ENCODE measurements at regions not wholly inside any gene's neighbourhood (a gene's known extent, or its start where the extent isn't known, plus 50 kb on each side); places are given as distances from the start of the nearest gene placed in this dataset.

DNA sequence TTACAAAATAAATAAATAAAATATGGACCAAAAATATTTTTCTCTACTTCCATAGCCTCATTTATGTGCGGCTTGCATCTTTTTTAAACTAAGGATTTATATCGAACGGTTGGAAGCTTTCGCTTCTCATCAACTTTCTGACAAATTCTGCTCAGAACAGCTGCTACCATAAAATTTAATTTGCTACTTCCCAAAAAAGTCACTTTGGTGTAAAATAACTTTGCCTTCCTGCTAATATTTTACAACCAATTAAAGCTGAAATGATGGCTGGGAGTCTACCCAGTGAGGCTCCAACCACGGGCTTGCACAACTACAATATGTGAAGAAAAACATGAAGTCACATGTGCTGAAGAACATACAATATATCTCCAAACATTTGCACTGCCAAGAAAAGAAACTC is 253.1 kb upstream of the NEBL start:
- intact Hi-C loops (cut with DNase I), result no loop called here
- Histone ChIP-seq H3K27ac (ENCODE audit: low read depth in 1 of 2, low read length in 2 of 2) (no peak overlapping the region), H3K9me3 (ENCODE audit: control insufficient read depth, low read length) (no peaks in the 10 kb centered on the region), H3K27me3 (ENCODE audit: control insufficient read depth in 1 of 2, insufficient read depth in 2 of 2, low read length in 1 of 2) (no peaks in the 10 kb centered on the region), H3K4me1 (ENCODE audit: control insufficient read depth in 1 of 2, insufficient read depth in 2 of 2, low read length in 2 of 2) (no peaks in the 10 kb centered on the region), H3K4me3 (ENCODE audit: low read length in 2 of 2) (no peak overlapping the region), H3K36me3 (ENCODE audit: control insufficient read depth in 1 of 2, insufficient read depth in 2 of 2, low read length in 1 of 2) (no peaks in the 10 kb centered on the region)
- WGBS, 2 donors, result 74 to 81% methylated on average over 5 of the region's 5 CpGs
- ATAC-seq (ENCODE audit: low FRiP score) (no peak), DNase-seq (no peak)

DNA sequence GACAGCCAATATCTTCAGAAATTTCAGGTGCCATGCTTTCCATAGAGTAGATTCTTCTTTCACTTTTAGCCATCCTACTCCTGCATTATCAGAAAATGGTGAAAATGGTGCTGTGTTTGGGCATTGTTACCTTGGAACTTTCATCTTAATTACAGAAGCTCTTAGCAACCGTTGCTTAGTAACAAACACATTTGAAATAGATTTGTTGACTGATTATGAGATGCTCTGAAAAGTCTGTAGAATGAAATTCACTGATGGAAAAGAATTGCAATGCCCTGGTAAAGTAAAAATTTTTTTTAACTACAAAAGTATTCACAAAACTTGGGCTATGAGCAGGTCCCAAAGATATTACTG is 249.3 kb upstream of the NEBL start:
- H3K4me3 ChIP-seq (ENCODE audit: low read length in 2 of 2), result no peak overlapping the region
- WGBS, 2 donors, result 81 to 84% methylated on average over 1 of the region's 1 CpG
- no peak for ATAC-seq (ENCODE audit: low FRiP score)
- H3K27me3 ChIP-seq (ENCODE audit: control insufficient read depth in 1 of 2, insufficient read depth in 2 of 2, low read length in 1 of 2), result no peaks in the 10 kb centered on the region
- H3K4me1 ChIP-seq (ENCODE audit: control insufficient read depth in 1 of 2, insufficient read depth in 2 of 2, low read length in 2 of 2), result no peaks in the 10 kb centered on the region
- H3K36me3 ChIP-seq (ENCODE audit: control insufficient read depth in 1 of 2, insufficient read depth in 2 of 2, low read length in 1 of 2), result no peaks in the 10 kb centered on the region
- H3K9me3 ChIP-seq (ENCODE audit: control insufficient read depth, low read length), result no peaks in the 10 kb centered on the region
- intact Hi-C loops (cut with DNase I), result no loop called here
- no peak overlapping the region for H3K27ac ChIP-seq (ENCODE audit: low read depth in 1 of 2, low read length in 2 of 2)
- DNase-seq, result no peak

DNA sequence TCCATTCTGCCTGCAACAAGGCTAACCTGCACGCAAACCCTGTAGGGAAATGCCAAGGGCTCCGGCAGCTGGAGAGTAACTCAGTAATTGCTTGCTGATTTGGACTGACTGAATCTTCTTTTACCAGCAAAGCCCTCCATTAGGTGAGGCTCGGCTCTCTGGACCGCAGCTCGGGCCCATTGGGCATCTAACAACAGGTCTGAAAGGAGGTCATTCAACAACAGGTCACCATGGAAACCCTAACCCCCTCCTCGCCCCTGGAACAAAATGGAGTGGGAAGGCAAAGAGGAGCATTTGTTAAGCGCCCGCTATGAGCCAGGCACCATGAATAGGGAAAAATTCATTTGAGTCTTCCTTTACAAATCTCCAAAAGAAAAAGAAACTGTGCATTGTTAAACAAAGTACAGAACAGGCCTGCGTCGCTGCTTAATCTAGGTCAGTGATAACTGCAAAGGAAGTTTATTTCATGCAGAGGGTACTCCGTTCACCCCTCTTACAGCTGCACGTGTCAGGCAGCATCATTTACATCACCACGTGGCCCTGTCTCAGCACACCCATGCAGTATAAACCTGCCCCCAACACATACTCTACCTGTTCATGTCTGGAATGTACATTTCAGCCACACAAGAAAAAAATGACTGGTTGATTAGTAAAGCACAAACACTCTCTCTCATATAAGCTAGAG is 248.8 kb upstream of the NEBL start:
- no peak overlapping the region for H3K27ac ChIP-seq (ENCODE audit: low read depth in 1 of 2, low read length in 2 of 2)
- no peak overlapping the region for H3K4me3 ChIP-seq (ENCODE audit: low read length in 2 of 2)
- no peak for ATAC-seq (ENCODE audit: low FRiP score)
- no peaks in the 10 kb centered on the region for H3K9me3 ChIP-seq (ENCODE audit: control insufficient read depth, low read length)
- intact Hi-C loops (cut with DNase I), result no loop called here
- no peaks in the 10 kb centered on the region for H3K36me3 ChIP-seq (ENCODE audit: control insufficient read depth in 1 of 2, insufficient read depth in 2 of 2, low read length in 1 of 2)
- no peaks in the 10 kb centered on the region for H3K27me3 ChIP-seq (ENCODE audit: control insufficient read depth in 1 of 2, insufficient read depth in 2 of 2, low read length in 1 of 2)
- no peaks in the 10 kb centered on the region for H3K4me1 ChIP-seq (ENCODE audit: control insufficient read depth in 1 of 2, insufficient read depth in 2 of 2, low read length in 2 of 2)
- WGBS, 2 donors, result 59 to 67% methylated on average over 13 of the region's 13 CpGs
- DNase-seq, result no peak

GRCh38 chr10:21144047-21144446 is 246.9 kb upstream of the NEBL start:
- Histone ChIP-seq H3K27me3 (ENCODE audit: control insufficient read depth in 1 of 2, insufficient read depth in 2 of 2, low read length in 1 of 2) (no peaks in the 10 kb centered on the region), H3K36me3 (ENCODE audit: control insufficient read depth in 1 of 2, insufficient read depth in 2 of 2, low read length in 1 of 2) (no peaks in the 10 kb centered on the region), H3K27ac (ENCODE audit: low read depth in 1 of 2, low read length in 2 of 2) (no peak overlapping the region), H3K9me3 (ENCODE audit: control insufficient read depth, low read length) (no peaks in the 10 kb centered on the region), H3K4me1 (ENCODE audit: control insufficient read depth in 1 of 2, insufficient read depth in 2 of 2, low read length in 2 of 2) (no peaks in the 10 kb centered on the region), H3K4me3 (ENCODE audit: low read length in 2 of 2) (no peak overlapping the region)
- no peak for ATAC-seq (ENCODE audit: low FRiP score)
- intact Hi-C loops (cut with DNase I), result no loop called here
- DNase-seq, result no peak
- WGBS, 2 donors, result 84 to 90% methylated on average over 3 of the region's 3 CpGs

- no peak overlapping the region for H3K4me3 ChIP-seq (ENCODE audit: low read length in 2 of 2)
- no peaks in the 10 kb centered on the region for H3K4me1 ChIP-seq (ENCODE audit: control insufficient read depth in 1 of 2, insufficient read depth in 2 of 2, low read length in 2 of 2)
- H3K27ac ChIP-seq (ENCODE audit: low read depth in 1 of 2, low read length in 2 of 2), result no peak overlapping the region
- H3K36me3 ChIP-seq (ENCODE audit: control insufficient read depth in 1 of 2, insufficient read depth in 2 of 2, low read length in 1 of 2), result no peaks in the 10 kb centered on the region
- DNase-seq (no peak), ATAC-seq (ENCODE audit: low FRiP score) (no peak)
- no peaks in the 10 kb centered on the region for H3K9me3 ChIP-seq (ENCODE audit: control insufficient read depth, low read length)
- intact Hi-C loops (cut with DNase I), result no loop called here
- 81 to 82% methylated on average over 2 of the region's 2 CpGs for WGBS, 2 donors
- H3K27me3 ChIP-seq (ENCODE audit: control insufficient read depth in 1 of 2, insufficient read depth in 2 of 2, low read length in 1 of 2), result no peaks in the 10 kb centered on the region
Measured at GRCh38 chr10:21141946-21142492, 244.9 kb upstream of the NEBL start.

GRCh38 chr10:21138769-21139340 is 241.7 kb upstream of the NEBL start:
- Histone ChIP-seq H3K4me3 (ENCODE audit: low read length in 2 of 2) (no peak overlapping the region), H3K9me3 (ENCODE audit: control insufficient read depth, low read length) (no peaks in the 10 kb centered on the region), H3K27me3 (ENCODE audit: control insufficient read depth in 1 of 2, insufficient read depth in 2 of 2, low read length in 1 of 2) (no peaks in the 10 kb centered on the region), H3K27ac (ENCODE audit: low read depth in 1 of 2, low read length in 2 of 2) (no peak overlapping the region), H3K4me1 (ENCODE audit: control insufficient read depth in 1 of 2, insufficient read depth in 2 of 2, low read length in 2 of 2) (no peaks in the 10 kb centered on the region), H3K36me3 (ENCODE audit: control insufficient read depth in 1 of 2, insufficient read depth in 2 of 2, low read length in 1 of 2) (no peaks in the 10 kb centered on the region)
- DNase-seq (no peak), ATAC-seq (ENCODE audit: low FRiP score) (no peak)
- intact Hi-C loops (cut with DNase I), result no loop called here
- WGBS, 2 donors, result 72 to 75% methylated on average over 6 of the region's 6 CpGs

- no peak for DNase-seq
- WGBS, 2 donors, result 34 to 38% methylated on average over 10 of the region's 10 CpGs
- intact Hi-C loops (cut with DNase I), result no loop called here
- H3K27me3 ChIP-seq (ENCODE audit: control insufficient read depth in 1 of 2, insufficient read depth in 2 of 2, low read length in 1 of 2), result no peaks in the 10 kb centered on the region
- no peak for ATAC-seq (ENCODE audit: low FRiP score)
- H3K9me3 ChIP-seq (ENCODE audit: control insufficient read depth, low read length), result no peaks in the 10 kb centered on the region
- H3K4me1 ChIP-seq (ENCODE audit: control insufficient read depth in 1 of 2, insufficient read depth in 2 of 2, low read length in 2 of 2), result no peaks in the 10 kb centered on the region
- H3K27ac ChIP-seq (ENCODE audit: low read depth in 1 of 2, low read length in 2 of 2), result no peak overlapping the region
- no peak overlapping the region for H3K4me3 ChIP-seq (ENCODE audit: low read length in 2 of 2)
- H3K36me3 ChIP-seq (ENCODE audit: control insufficient read depth in 1 of 2, insufficient read depth in 2 of 2, low read length in 1 of 2), result no peaks in the 10 kb centered on the region
Measured at GRCh38 chr10:21135023-21135931, 238.2 kb upstream of the NEBL start.

GRCh38 chr10:21134645-21135022 is 237.5 kb upstream of the NEBL start:
- Histone ChIP-seq H3K4me3 (ENCODE audit: low read length in 2 of 2) (no peak overlapping the region), H3K27ac (ENCODE audit: low read depth in 1 of 2, low read length in 2 of 2) (no peak overlapping the region), H3K36me3 (ENCODE audit: control insufficient read depth in 1 of 2, insufficient read depth in 2 of 2, low read length in 1 of 2) (no peaks in the 10 kb centered on the region), H3K9me3 (ENCODE audit: control insufficient read depth, low read length) (no peaks in the 10 kb centered on the region), H3K4me1 (ENCODE audit: control insufficient read depth in 1 of 2, insufficient read depth in 2 of 2, low read length in 2 of 2) (no peaks in the 10 kb centered on the region), H3K27me3 (ENCODE audit: control insufficient read depth in 1 of 2, insufficient read depth in 2 of 2, low read length in 1 of 2) (no peaks in the 10 kb centered on the region)
- DNase-seq (no peak), ATAC-seq (ENCODE audit: low FRiP score) (no peak)
- 82% methylated on average over 7 of the region's 7 CpGs for WGBS, 2 donors
- intact Hi-C loops (cut with DNase I), result no loop called here
